IMR-90 (cell line): ENCODE measurements at regions not wholly inside any gene's neighbourhood (a gene's known extent, or its start where the extent isn't known, plus 50 kb on each side); places are given as distances from the start of the nearest gene placed in this dataset.

Source experiments
- ATAC-seq: fragments of 200-7000 bp; cut with Tn5 transposase; 2 replicates; pipeline ENCODE4 v1.9.1; 2020; ENCODE audit warnings: low read depth, mild to moderate bottlenecking, moderate library complexity
- BruUV-seq: library from RNA; stranded (reverse); fragments of 400-500 nt; replicated peaks from 2 replicates; lab custom pipeline; 2021; lab: Mats Ljungman, UMichigan
- CTCF ChIA-PET: fragments of 300-600 bp; formaldehyde crosslinking; extraction: SDS; loops from one replicate; lab custom pipeline; 2021; ENCODE audit warnings: antibody characterized with exemption; lab: Yijun Ruan, JAX
- POLR2A ChIA-PET: fragments of 300-600 bp; sonication (Branson Sonifier 250); formaldehyde crosslinking; loops from one replicate; lab custom pipeline; 2022; ENCODE audit warnings: antibody characterized with exemption; ENCODE audit not compliant: unreplicated experiment; lab: Charles Lee
- DNase-seq: peaks from one replicate; pipeline ENCODE4 v3.0.0; 2013
- H2AFZ ChIP-seq: replicated peaks from 2 replicates; pipeline ENCODE3; 2013; ENCODE audit warnings: low read length, mild to moderate bottlenecking; ENCODE audit not compliant: poor library complexity
- H2AK5ac ChIP-seq: 2 replicates; pipeline ENCODE4 v1.6.1; 2013; ENCODE audit warnings: low read depth, low read length, inconsistent platforms
- H2AK9ac ChIP-seq: replicated peaks from 2 replicates; pipeline ENCODE3; 2013; ENCODE audit warnings: mild to moderate bottlenecking, low read depth, low read length, moderate library complexity; ENCODE audit not compliant: poor library complexity
- H2BK120ac ChIP-seq: 2 replicates; pipeline ENCODE4 v1.6.1; 2013; ENCODE audit warnings: low read depth, low read length, inconsistent platforms
- H2BK15ac ChIP-seq: 3 replicates; pipeline ENCODE4 v1.6.1; 2013; ENCODE audit warnings: low read depth, low read length, inconsistent platforms
- H2BK20ac ChIP-seq: 2 replicates; pipeline ENCODE4 v1.6.1; 2013; ENCODE audit warnings: low read depth, mild to moderate bottlenecking, inconsistent platforms, low read length, moderate library complexity
- H2BK5ac ChIP-seq: 2 replicates; pipeline ENCODE4 v1.6.1; 2013; ENCODE audit warnings: mild to moderate bottlenecking, low read depth, low read length, inconsistent platforms; ENCODE audit not compliant: poor library complexity, severe bottlenecking
- H3K14ac ChIP-seq: replicated peaks from 2 replicates; pipeline ENCODE4 v1.6.1; 2013; ENCODE audit warnings: low read depth, low read length, inconsistent platforms
- H3K18ac ChIP-seq: 2 replicates; pipeline ENCODE4 v1.6.1; 2013; ENCODE audit warnings: low read depth, low read length, control low read depth
- H3K23ac ChIP-seq: 2 replicates; pipeline ENCODE4 v1.6.1; 2013; ENCODE audit warnings: low read depth, low read length, inconsistent platforms
- H3K27ac ChIP-seq: 2 replicates; pipeline ENCODE4 v1.5.1; 2013; ENCODE audit warnings: mild to moderate bottlenecking, control low read depth, low read length; ENCODE audit not compliant: insufficient read depth
- H3K27me3 ChIP-seq: 2 replicates; pipeline ENCODE4 v1.6.1; 2013; ENCODE audit warnings: low read length; ENCODE audit not compliant: control insufficient read depth, insufficient read depth
- H3K36me3 ChIP-seq: 2 replicates; pipeline ENCODE4 v1.6.1; 2013; ENCODE audit warnings: low read length, mixed read lengths; ENCODE audit not compliant: control insufficient read depth, insufficient read depth
- H3K4ac ChIP-seq: 2 replicates; pipeline ENCODE4 v1.6.1; 2013; ENCODE audit warnings: low read depth, low read length, inconsistent platforms
- H3K4me1 ChIP-seq: 2 replicates; pipeline ENCODE4 v1.6.1; 2013; ENCODE audit warnings: low read length, mixed read lengths; ENCODE audit not compliant: control insufficient read depth, insufficient read depth
- H3K4me2 ChIP-seq: 2 replicates; pipeline ENCODE4 v1.6.1; 2013; ENCODE audit warnings: low read depth, mild to moderate bottlenecking, control low read depth, low read length, moderate library complexity
- H3K4me3 ChIP-seq: 2 replicates; pipeline ENCODE4 v1.5.1; 2013; ENCODE audit warnings: low read depth, mild to moderate bottlenecking, control low read depth, low read length, moderate library complexity; ENCODE audit not compliant: insufficient read depth
- H3K56ac ChIP-seq: 2 replicates; pipeline ENCODE4 v1.6.1; 2013; ENCODE audit warnings: low read length, inconsistent platforms; ENCODE audit not compliant: insufficient read depth; ENCODE audit errors: extremely low read depth
- H3K79me1 ChIP-seq, 2 experiments: 2 replicates each; pipeline ENCODE4 v1.6.1; 2013; ENCODE audit warnings: low read length in 2 of 2, inconsistent platforms in 1 of 2, low read depth in 1 of 2
- H3K9ac ChIP-seq: 2 replicates; pipeline ENCODE4 v1.6.1; 2013; ENCODE audit warnings: low read depth, low read length, control low read depth
- H3K9me1 ChIP-seq: 2 replicates; pipeline ENCODE4 v1.6.1; 2013; ENCODE audit warnings: low read length, inconsistent platforms; ENCODE audit not compliant: insufficient read depth
- H3K9me3 ChIP-seq: 2 replicates; pipeline ENCODE4 v1.6.1; 2013; ENCODE audit warnings: low read length; ENCODE audit not compliant: control insufficient read depth, insufficient read depth
- H4K20me1 ChIP-seq: 2 replicates; pipeline ENCODE4 v1.6.1; 2013; ENCODE audit warnings: low read length, inconsistent platforms; ENCODE audit not compliant: insufficient read depth
- H4K5ac ChIP-seq: 2 replicates; pipeline ENCODE4 v1.6.1; 2013; ENCODE audit warnings: mild to moderate bottlenecking, low read depth, low read length, control low read depth
- H4K8ac ChIP-seq, 2 experiments: 2 replicates each; pipeline ENCODE4 v1.6.1; 2013; ENCODE audit warnings: low read depth in 2 of 2, low read length in 2 of 2, control low read depth in 1 of 2, inconsistent platforms in 1 of 2
- H4K91ac ChIP-seq: 2 replicates; pipeline ENCODE4 v1.6.1; 2013; ENCODE audit warnings: low read depth, low read length, inconsistent platforms; ENCODE audit not compliant: insufficient read depth
- BHLHE40 ChIP-seq: fragments of 150-350 bp; IDR thresholded peaks from 2 replicates; pipeline ENCODE4 v1.6.1; 2016; ENCODE audit warnings: mild to moderate bottlenecking, low read depth, low read length
- CHD1 ChIP-seq: IDR thresholded peaks from 2 replicates; pipeline ENCODE4 v1.6.1; 2012; ENCODE audit warnings: low read depth, low read length, improper control_type of control experiment
- ELK1 ChIP-seq: fragments of 150-350 bp; IDR thresholded peaks from 2 replicates; pipeline ENCODE4 v1.6.1; 2016; ENCODE audit warnings: low read depth, mild to moderate bottlenecking, low read length, moderate library complexity, borderline replicate concordance
- NFE2L2 ChIP-seq: fragments of 150-350 bp; IDR thresholded peaks from 2 replicates; pipeline ENCODE4 v1.6.1; 2016; ENCODE audit warnings: low read depth, mild to moderate bottlenecking, low read length
- RCOR1 ChIP-seq: IDR thresholded peaks from 2 replicates; pipeline ENCODE4 v1.6.1; 2012; ENCODE audit warnings: mild to moderate bottlenecking, low read length, improper control_type of control experiment; ENCODE audit not compliant: insufficient replicate concordance
- RFX5 ChIP-seq: IDR thresholded peaks from 2 replicates; pipeline ENCODE4 v1.8.0; 2012; ENCODE audit warnings: low read depth, mild to moderate bottlenecking, low read length, moderate library complexity
- dilution Hi-C: fragments of 300-500 bp; cut with HindIII; formaldehyde crosslinking; loops from one replicate; pipeline ENCODE4 v1.14.3; 2018; ENCODE audit warnings: low sequenced_read_pairs; ENCODE audit not compliant: unreplicated experiment
- in situ Hi-C: fragments of 300-500 bp; cut with MboI; formaldehyde crosslinking; loops from 3 replicates; pipeline ENCODE4 v1.14.3; 2019; ENCODE audit warnings: low sequenced_read_pairs, inconsistent platforms, mixed read lengths
- intact Hi-C: fragments of 100-400 bp; cut with micrococcal nuclease; formaldehyde crosslinking; loops from 2 replicates; pipeline ENCODE4 v1.10.0; 2022

GRCh38 chr5:88116396-88116795 is 152.2 kb downstream of the TMEM161B start:
- Histone ChIP-seq H2AK9ac (no peak overlapping the region), H3K4me1 (no peaks in the 10 kb centered on the region), H3K9ac (no peak overlapping the region), H3K4ac (no peak overlapping the region), H3K36me3 (no peaks in the 10 kb centered on the region), H2BK15ac (no peak overlapping the region), H4K91ac (no peak overlapping the region), H4K8ac (no peak overlapping the region), H3K9me3 (no peaks in the 10 kb centered on the region; the same call in 1 of the 2 replicates), H3K27me3 (no peaks in the 10 kb centered on the region), H3K14ac (no peak overlapping the region), H3K4me2 (no peak overlapping the region), H4K5ac (no peak overlapping the region), H2AK5ac (no peak overlapping the region), H2AFZ (no peak overlapping the region), H3K27ac (no peak overlapping the region), H2BK5ac (no peak overlapping the region), H3K56ac (no peak overlapping the region), H2BK20ac (no peak overlapping the region), H3K4me3 (no peak overlapping the region), H3K9me1 (no peaks in the 10 kb centered on the region), H3K18ac (no peak overlapping the region), H2BK120ac (no peak overlapping the region), H3K23ac (no peak overlapping the region), H4K20me1 (no peaks in the 10 kb centered on the region), H3K79me1 (no peaks in the 10 kb centered on the region)
- ChIA-PET CTCF (no interaction called here), POLR2A (no interaction called here)
- intact Hi-C loops (no loop called here), in situ Hi-C loops (no loop called here), dilution Hi-C loops (no loop called here)
- no peak for TF ChIP-seq NFE2L2
- TF ChIP-seq CHD1: no peak
- no peak for TF ChIP-seq RFX5
- TF ChIP-seq ELK1: no peak
- no peak for TF ChIP-seq BHLHE40
- no peak for TF ChIP-seq RCOR1
- DNase-seq (no peak), ATAC-seq (no peak)
- BruUV-seq: no TSS peak
